BE2C (cell line): ENCODE measurements at regions not wholly inside any gene's neighbourhood (a gene's known extent, or its start where the extent isn't known, plus 50 kb on each side); places are given as distances from the start of the nearest gene placed in this dataset.

Experiments
- DNase-seq: peaks from one replicate; pipeline ENCODE4 v3.0.0-alpha.2; 2020
- H3K27me3 ChIP-seq: fragments of 250-450 bp; sonication (Bioruptor Pico); 2 replicates; pipeline ENCODE4 v1.5.1; 2020; ENCODE audit warnings: mild to moderate bottlenecking
- H3K36me3 ChIP-seq: fragments of 250-450 bp; sonication (Bioruptor Pico); 2 replicates; pipeline ENCODE4 v1.5.1; 2020; ENCODE audit warnings: mild to moderate bottlenecking
- H3K4me1 ChIP-seq: fragments of 250-450 bp; sonication (Bioruptor Pico); 2 replicates; pipeline ENCODE4 v1.5.1; 2020
- H3K4me3 ChIP-seq: 2 replicates; pipeline ENCODE4 v1.5.1; 2011; ENCODE audit warnings: low read depth, low read length
- H3K9me3 ChIP-seq: fragments of 250-450 bp; sonication (Bioruptor Pico); 2 replicates; pipeline ENCODE4 v1.5.1; 2020
- TF ChIP-seq, protein P1 (sequence below): IDR thresholded peaks from 2 replicates; pipeline ENCODE4 v1.5.1; 2012; ENCODE audit warnings: mild to moderate bottlenecking, low read depth, low read length

DNA sequence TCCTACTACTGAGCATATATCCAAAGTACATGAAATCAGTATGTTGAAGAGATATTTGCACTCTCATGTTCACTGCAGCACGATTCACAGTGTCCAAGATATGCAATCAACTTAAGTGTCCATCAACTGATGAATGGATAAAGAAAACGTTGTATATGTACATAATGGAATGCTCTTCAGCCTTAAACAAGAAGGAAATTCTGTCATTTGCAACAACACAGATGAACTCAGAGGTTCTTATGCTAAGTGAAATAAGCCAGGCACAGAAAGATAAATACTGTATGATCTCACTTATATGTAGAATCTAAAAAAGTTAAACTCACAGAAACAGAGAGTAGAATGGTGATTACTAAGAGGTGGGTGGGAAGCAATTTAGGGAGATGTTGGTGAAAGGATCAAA is 149.2 kb downstream of the EVA1A start:
- Histone ChIP-seq H3K27me3 (no peaks in the 10 kb centered on the region), H3K9me3 (no peaks in the 10 kb centered on the region), H3K4me3 (no peak overlapping the region), H3K4me1 (no peaks in the 10 kb centered on the region), H3K36me3 (no peaks in the 10 kb centered on the region)
- DNase-seq: no peak
- TF ChIP-seq, protein P1, sequence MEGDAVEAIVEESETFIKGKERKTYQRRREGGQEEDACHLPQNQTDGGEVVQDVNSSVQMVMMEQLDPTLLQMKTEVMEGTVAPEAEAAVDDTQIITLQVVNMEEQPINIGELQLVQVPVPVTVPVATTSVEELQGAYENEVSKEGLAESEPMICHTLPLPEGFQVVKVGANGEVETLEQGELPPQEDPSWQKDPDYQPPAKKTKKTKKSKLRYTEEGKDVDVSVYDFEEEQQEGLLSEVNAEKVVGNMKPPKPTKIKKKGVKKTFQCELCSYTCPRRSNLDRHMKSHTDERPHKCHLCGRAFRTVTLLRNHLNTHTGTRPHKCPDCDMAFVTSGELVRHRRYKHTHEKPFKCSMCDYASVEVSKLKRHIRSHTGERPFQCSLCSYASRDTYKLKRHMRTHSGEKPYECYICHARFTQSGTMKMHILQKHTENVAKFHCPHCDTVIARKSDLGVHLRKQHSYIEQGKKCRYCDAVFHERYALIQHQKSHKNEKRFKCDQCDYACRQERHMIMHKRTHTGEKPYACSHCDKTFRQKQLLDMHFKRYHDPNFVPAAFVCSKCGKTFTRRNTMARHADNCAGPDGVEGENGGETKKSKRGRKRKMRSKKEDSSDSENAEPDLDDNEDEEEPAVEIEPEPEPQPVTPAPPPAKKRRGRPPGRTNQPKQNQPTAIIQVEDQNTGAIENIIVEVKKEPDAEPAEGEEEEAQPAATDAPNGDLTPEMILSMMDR: no peak

DNA sequence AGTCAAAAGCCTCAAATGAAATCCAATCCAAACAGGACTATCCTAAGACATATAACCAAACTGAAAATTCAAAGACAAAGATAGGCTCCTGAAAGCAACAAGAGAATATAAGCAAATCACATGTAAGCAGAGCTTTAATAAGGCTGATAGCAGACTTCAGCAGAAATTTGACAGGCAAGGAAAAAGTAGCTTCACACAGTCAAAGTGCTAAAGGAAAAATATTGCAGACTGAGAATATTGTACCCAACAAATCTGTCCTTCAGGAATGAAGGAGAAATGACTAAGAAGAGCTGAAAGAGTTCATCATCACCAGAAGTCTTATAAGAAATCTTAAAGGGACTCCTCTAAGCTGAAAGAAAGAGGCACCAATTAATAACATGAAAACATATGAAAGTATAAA is 150.0 kb downstream of the EVA1A start:
- H3K4me3 ChIP-seq: no peak overlapping the region
- no peaks in the 10 kb centered on the region for H3K36me3 ChIP-seq
- H3K4me1 ChIP-seq: no peaks in the 10 kb centered on the region
- H3K27me3 ChIP-seq: no peaks in the 10 kb centered on the region
- TF ChIP-seq, protein P1: no peak
- no peak for DNase-seq
- no peaks in the 10 kb centered on the region for H3K9me3 ChIP-seq

DNA sequence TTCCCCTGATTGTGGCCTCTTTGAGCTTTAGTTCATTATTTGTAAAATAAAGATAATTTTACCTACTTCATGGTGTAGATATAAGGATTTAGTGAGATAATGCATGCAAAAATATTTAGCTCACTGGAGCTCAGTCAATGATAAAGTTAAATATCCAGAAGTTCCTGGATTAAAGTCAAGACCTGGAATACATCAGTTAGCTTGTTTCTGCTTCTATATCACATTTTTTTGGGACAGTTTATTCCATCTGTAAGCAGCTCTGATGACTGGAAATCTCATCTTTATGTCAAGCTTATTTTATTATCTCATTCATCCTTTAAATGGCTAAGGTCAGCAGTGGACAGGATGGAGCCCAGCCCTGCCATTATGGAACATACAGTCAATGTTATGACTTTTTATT is 152.0 kb downstream of the EVA1A start:
- Histone ChIP-seq H3K36me3 (no peaks in the 10 kb centered on the region), H3K27me3 (no peaks in the 10 kb centered on the region)

DNA sequence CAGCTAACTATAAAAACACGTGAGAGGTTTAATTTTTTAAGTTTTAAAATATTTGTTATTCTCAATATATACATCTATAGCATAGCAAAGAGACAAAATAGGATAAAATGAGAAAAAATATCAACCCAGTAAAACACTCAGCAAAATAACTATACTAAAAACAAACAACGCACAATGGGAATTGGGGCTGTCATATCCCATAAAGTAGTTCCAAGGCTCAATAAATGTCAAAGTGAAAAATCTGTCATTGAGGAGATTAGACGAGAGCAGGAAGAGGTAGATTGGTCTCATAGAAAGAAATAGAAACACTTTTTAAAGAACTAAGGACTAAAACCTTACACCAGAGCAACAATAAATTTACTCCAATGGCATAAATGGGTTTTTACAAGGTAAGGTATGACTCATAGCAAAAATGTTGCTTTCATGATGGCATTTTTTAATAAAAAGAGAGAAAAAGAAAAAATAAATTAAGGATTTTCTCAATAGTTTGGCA is 153.7 kb downstream of the EVA1A start:
- Histone ChIP-seq H3K27me3 (no peaks in the 10 kb centered on the region), H3K4me3 (no peak overlapping the region), H3K36me3 (no peaks in the 10 kb centered on the region), H3K9me3 (no peaks in the 10 kb centered on the region), H3K4me1 (no peaks in the 10 kb centered on the region)
- TF ChIP-seq, protein P1: no peak
- DNase-seq: no peak

More for the DNA sequence above, 152.0 kb downstream of the EVA1A start:
- H3K4me1 ChIP-seq: no peaks in the 10 kb centered on the region
- DNase-seq: no peak
- H3K9me3 ChIP-seq: no peaks in the 10 kb centered on the region
- no peak overlapping the region for H3K4me3 ChIP-seq
- TF ChIP-seq, protein P1: no peak

DNA sequence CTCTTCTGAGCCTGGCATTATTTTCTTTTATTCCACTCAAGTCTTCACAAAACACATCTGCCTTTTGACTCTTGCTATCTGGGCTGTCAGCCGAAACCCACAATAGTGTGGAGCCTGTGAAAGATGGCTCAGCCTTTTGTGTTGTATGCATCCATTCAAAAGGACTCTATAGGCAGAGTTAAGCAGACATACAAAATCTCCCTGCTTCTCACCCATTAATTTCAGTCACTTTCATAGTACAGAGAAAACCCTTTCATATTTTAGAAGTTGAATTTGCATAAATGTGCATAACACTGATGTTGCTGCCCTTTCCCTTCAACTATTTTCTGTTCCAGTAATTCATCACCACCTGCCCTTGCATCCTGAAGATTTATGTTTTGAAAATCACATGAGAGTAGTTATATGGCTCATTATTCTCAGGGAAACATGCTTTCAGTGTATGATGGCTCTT is 154.6 kb downstream of the EVA1A start:
- TF ChIP-seq, protein P1: no peak
- Histone ChIP-seq H3K9me3 (no peaks in the 10 kb centered on the region), H3K4me1 (no peaks in the 10 kb centered on the region), H3K27me3 (no peaks in the 10 kb centered on the region), H3K36me3 (no peaks in the 10 kb centered on the region), H3K4me3 (no peak overlapping the region)
- DNase-seq: no peak

DNA sequence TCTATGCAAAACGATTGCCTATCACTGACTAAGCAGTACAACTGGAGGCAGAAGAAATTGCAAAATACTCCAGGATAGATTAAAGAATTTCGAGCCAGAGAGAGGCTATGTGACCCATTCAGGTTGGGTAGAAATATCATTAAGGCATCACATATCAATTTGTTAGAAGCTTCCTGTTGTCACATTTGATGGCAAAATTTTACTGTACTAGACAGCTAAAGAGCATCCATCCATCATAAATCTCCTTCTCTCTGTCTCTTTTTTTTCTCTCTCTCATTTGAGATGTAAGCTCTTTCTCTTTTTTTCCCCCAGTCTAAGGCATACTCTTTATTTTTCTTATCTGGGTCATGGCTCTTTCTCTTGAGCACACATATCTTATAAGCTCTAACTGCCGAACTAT is 155.7 kb downstream of the EVA1A start:
- DNase-seq: no peak
- Histone ChIP-seq H3K4me3 (no peak overlapping the region), H3K9me3 (no peaks in the 10 kb centered on the region), H3K27me3 (no peaks in the 10 kb centered on the region), H3K4me1 (no peaks in the 10 kb centered on the region), H3K36me3 (no peaks in the 10 kb centered on the region)
- TF ChIP-seq, protein P1: no peak
